ENCODE measurements at regions not wholly inside any gene's neighbourhood (a gene's known extent, or its start where the extent isn't known, plus 50 kb on each side); places are given as distances from the start of the nearest gene placed in this dataset.

DNA sequence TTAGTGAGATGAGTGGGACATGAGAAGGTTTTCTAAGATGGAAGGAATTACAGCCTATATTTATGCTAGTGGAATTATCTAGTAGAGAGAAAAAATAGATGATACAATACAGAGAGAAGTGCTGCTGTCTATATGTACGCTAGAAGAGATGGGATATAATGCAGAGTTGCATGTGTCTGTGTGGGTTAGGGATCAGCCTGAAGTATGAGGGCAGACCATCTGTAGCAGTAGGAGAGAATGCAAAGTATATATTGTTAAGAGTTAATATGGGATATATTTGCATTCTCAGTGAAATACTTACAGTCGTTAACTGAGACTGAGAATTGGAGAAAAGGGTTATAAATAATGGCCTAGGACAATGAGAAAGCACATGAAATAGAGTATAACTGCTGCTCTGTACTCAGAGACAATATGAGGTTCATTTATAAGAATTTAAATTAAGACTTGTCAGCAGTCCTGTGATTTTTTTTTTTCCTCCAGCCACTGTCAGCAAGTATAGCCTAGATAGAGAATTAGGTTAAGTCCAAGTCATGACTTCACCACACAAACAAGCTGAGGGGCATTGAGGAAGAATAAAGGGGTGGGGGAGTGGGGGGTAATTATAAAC is 77.8 kb downstream of the SLITRK1 start:
- H3K27me3 ChIP-seq (ENCODE audit: insufficient read depth, low read length), result no peaks in the 10 kb centered on the region
- H4K20me1 ChIP-seq (ENCODE audit: insufficient read depth, low read length), result no peaks in the 10 kb centered on the region
- H3K4me3 ChIP-seq (ENCODE audit: insufficient read depth, low read length), result no peak overlapping the region
- H3K27ac ChIP-seq (ENCODE audit: low read depth, low read length), result no peak overlapping the region
- DNase-seq (ENCODE audit: insufficient read length, low spot score, missing footprints), result no peak
- H3K4me1 ChIP-seq (ENCODE audit: insufficient read depth, low read length), result no peaks in the 10 kb centered on the region
- no peak overlapping the region for H2AFZ ChIP-seq (ENCODE audit: low read length)
- no peaks in the 10 kb centered on the region for H3K9me3 ChIP-seq (ENCODE audit: low read depth, low read length)
- no peaks in the 10 kb centered on the region for H3K79me2 ChIP-seq (ENCODE audit: insufficient read depth, low read length)
- H3K4me2 ChIP-seq (ENCODE audit: insufficient read depth, low read length), result no peak overlapping the region
- TF ChIP-seq, protein P1, sequence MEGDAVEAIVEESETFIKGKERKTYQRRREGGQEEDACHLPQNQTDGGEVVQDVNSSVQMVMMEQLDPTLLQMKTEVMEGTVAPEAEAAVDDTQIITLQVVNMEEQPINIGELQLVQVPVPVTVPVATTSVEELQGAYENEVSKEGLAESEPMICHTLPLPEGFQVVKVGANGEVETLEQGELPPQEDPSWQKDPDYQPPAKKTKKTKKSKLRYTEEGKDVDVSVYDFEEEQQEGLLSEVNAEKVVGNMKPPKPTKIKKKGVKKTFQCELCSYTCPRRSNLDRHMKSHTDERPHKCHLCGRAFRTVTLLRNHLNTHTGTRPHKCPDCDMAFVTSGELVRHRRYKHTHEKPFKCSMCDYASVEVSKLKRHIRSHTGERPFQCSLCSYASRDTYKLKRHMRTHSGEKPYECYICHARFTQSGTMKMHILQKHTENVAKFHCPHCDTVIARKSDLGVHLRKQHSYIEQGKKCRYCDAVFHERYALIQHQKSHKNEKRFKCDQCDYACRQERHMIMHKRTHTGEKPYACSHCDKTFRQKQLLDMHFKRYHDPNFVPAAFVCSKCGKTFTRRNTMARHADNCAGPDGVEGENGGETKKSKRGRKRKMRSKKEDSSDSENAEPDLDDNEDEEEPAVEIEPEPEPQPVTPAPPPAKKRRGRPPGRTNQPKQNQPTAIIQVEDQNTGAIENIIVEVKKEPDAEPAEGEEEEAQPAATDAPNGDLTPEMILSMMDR (IDR thresholded peaks at IDR 0.05; ENCODE audit: extremely low read depth, low read depth, low read length), result no peak
- no peaks in the 10 kb centered on the region for H3K36me3 ChIP-seq (ENCODE audit: insufficient read depth, low read length)

- TF ChIP-seq, protein P1 (IDR thresholded peaks at IDR 0.05; ENCODE audit: extremely low read depth, low read depth, low read length), result no peak
- H3K27me3 ChIP-seq (ENCODE audit: insufficient read depth, low read length), result no peaks in the 10 kb centered on the region
- no peaks in the 10 kb centered on the region for H3K4me1 ChIP-seq (ENCODE audit: insufficient read depth, low read length)
- no peak overlapping the region for H3K27ac ChIP-seq (ENCODE audit: low read depth, low read length)
- H2AFZ ChIP-seq (ENCODE audit: low read length), result no peak overlapping the region
- H3K36me3 ChIP-seq (ENCODE audit: insufficient read depth, low read length), result no peaks in the 10 kb centered on the region
- H4K20me1 ChIP-seq (ENCODE audit: insufficient read depth, low read length), result no peaks in the 10 kb centered on the region
- no peaks in the 10 kb centered on the region for H3K79me2 ChIP-seq (ENCODE audit: insufficient read depth, low read length)
- no peak for DNase-seq (ENCODE audit: insufficient read length, low spot score, missing footprints)
- H3K4me3 ChIP-seq (ENCODE audit: insufficient read depth, low read length), result no peak overlapping the region
- no peak overlapping the region for H3K4me2 ChIP-seq (ENCODE audit: insufficient read depth, low read length)
- no peaks in the 10 kb centered on the region for H3K9me3 ChIP-seq (ENCODE audit: low read depth, low read length)
Observed at GRCh38 chr13:83798731-83799130, 83.5 kb downstream of the SLITRK1 start.

- TF ChIP-seq, protein P1 (IDR thresholded peaks at IDR 0.05; ENCODE audit: extremely low read depth, low read depth, low read length), result no peak
- Histone ChIP-seq H3K36me3 (ENCODE audit: insufficient read depth, low read length) (no peaks in the 10 kb centered on the region), H4K20me1 (ENCODE audit: insufficient read depth, low read length) (no peaks in the 10 kb centered on the region), H3K79me2 (ENCODE audit: insufficient read depth, low read length) (no peaks in the 10 kb centered on the region), H3K9me3 (ENCODE audit: low read depth, low read length) (no peaks in the 10 kb centered on the region), H2AFZ (ENCODE audit: low read length) (no peak overlapping the region), H3K27me3 (ENCODE audit: insufficient read depth, low read length) (no peaks in the 10 kb centered on the region), H3K4me2 (ENCODE audit: insufficient read depth, low read length) (no peak overlapping the region), H3K4me1 (ENCODE audit: insufficient read depth, low read length) (no peaks in the 10 kb centered on the region), H3K27ac (ENCODE audit: low read depth, low read length) (no peak overlapping the region), H3K4me3 (ENCODE audit: insufficient read depth, low read length) (no peak overlapping the region)
- DNase-seq (ENCODE audit: insufficient read length, low spot score, missing footprints), result no peak
Observed at GRCh38 chr13:83796364-83796763, 85.9 kb downstream of the SLITRK1 start.

DNA sequence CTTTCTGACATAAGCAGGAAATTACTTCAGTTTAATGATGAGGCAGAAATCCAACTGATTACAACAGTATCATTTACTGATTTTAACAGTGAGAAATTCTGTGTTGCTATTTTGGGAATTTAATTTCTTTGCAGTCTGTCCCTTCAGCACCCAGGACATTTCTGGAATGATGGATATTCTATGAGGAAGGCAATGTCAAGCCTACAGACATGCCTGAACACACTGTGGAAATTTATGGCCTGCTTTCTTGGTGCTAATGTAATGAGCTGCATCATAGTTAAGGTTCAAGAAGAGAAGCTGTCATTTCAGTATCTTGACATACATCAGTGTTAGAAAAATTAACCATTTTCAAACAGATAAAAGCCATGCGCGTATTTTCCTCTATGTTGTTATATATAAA is 87.7 kb downstream of the SLITRK1 start:
- no peaks in the 10 kb centered on the region for H4K20me1 ChIP-seq (ENCODE audit: insufficient read depth, low read length)
- no peak overlapping the region for H3K4me2 ChIP-seq (ENCODE audit: insufficient read depth, low read length)
- no peaks in the 10 kb centered on the region for H3K27me3 ChIP-seq (ENCODE audit: insufficient read depth, low read length)
- H2AFZ ChIP-seq (ENCODE audit: low read length), result no peak overlapping the region
- H3K4me3 ChIP-seq (ENCODE audit: insufficient read depth, low read length), result no peak overlapping the region
- TF ChIP-seq, protein P1 (IDR thresholded peaks at IDR 0.05; ENCODE audit: extremely low read depth, low read depth, low read length), result no peak
- no peaks in the 10 kb centered on the region for H3K9me3 ChIP-seq (ENCODE audit: low read depth, low read length)
- no peaks in the 10 kb centered on the region for H3K4me1 ChIP-seq (ENCODE audit: insufficient read depth, low read length)
- H3K36me3 ChIP-seq (ENCODE audit: insufficient read depth, low read length), result no peaks in the 10 kb centered on the region
- no peak overlapping the region for H3K27ac ChIP-seq (ENCODE audit: low read depth, low read length)
- H3K79me2 ChIP-seq (ENCODE audit: insufficient read depth, low read length), result no peaks in the 10 kb centered on the region
- no peak for DNase-seq (ENCODE audit: insufficient read length, low spot score, missing footprints)

Data from osteoblast (primary cell).